ENCODE measurements at regions not wholly inside any gene's neighbourhood (a gene's known extent, or its start where the extent isn't known, plus 50 kb on each side); places are given as distances from the start of the nearest gene placed in this dataset.

DNA sequence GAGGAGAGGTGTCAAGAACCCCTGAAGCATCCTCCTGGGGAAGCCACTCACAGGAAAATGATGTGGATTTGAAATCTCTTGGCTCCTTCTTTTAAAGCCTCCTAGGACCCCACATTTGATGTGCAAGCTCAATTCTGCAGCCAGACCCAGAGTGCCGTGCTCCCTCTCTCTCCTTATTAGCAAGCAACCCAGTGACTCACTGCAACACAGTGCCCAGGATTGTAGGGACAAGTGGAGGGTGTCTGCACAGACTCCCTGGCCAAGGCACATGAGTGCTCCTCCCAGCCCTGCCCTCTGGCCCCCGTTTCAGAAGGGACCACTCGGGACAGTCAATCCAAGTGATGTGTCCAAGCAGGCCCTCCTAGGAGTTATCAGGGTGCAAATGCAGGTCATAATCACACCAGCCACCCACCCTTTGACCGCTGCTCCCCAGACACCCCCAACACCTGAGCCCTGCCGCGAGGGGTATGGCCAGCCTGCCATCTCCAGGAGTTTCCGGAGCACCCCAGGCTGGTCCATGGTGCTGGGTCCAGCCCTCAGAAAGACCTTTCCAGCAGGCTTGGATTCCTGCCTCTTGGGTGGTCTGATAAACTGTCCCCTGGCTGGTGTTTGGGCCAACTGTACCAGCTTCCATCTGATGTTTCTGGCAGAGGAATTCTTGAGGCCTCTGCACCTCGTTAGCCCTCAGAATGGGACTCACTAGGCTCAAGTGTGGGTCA lies 54.5 kb upstream of the CXCL12 start:
- TF ChIP-seq, protein P1, sequence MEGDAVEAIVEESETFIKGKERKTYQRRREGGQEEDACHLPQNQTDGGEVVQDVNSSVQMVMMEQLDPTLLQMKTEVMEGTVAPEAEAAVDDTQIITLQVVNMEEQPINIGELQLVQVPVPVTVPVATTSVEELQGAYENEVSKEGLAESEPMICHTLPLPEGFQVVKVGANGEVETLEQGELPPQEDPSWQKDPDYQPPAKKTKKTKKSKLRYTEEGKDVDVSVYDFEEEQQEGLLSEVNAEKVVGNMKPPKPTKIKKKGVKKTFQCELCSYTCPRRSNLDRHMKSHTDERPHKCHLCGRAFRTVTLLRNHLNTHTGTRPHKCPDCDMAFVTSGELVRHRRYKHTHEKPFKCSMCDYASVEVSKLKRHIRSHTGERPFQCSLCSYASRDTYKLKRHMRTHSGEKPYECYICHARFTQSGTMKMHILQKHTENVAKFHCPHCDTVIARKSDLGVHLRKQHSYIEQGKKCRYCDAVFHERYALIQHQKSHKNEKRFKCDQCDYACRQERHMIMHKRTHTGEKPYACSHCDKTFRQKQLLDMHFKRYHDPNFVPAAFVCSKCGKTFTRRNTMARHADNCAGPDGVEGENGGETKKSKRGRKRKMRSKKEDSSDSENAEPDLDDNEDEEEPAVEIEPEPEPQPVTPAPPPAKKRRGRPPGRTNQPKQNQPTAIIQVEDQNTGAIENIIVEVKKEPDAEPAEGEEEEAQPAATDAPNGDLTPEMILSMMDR (IDR thresholded peaks at IDR 0.05) = no peak
- no peak for TF ChIP-seq POLR2A (IDR thresholded peaks at IDR 0.05)
- TF ChIP-seq EP300 (IDR thresholded peaks at IDR 0.05) = no peak
